ENCODE measurements at regions not wholly inside any gene's neighbourhood (a gene's known extent, or its start where the extent isn't known, plus 50 kb on each side); places are given as distances from the start of the nearest gene placed in this dataset.

DNA sequence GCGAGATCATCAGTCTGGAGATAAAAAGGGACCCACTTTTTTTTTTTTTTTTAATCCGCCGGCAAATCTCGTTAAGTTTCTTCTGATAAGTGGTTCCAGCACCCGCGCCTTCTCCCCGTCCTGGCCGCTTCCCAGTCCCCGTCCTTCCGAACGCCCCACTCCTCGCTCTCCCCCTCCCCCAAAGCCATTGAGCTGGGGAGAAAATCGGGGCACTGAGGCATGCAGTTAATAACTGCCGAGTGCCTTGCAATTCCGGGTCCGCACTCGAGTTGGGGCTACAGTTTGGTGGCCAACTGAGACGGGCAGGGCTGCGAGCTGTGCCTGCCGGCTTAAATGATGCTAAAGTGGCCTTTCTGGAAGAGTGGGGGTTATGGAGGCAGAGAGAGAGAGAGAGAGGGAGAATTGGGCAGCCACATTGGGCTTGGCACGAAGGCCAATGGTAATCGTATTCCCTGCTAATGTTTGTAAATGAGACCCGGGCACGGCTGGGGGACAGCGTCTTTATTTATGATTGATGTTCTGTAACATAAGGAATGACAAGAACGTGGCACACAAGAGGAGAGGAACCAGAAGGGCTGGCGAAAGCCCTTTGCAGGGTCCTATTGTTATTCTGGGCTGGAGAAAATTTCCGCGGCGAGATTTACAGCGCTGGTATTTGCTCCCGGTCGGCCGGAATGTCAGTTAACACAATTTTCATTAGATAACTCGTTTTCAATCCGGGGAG is 115.4 kb upstream of the MYL2 start:
- POLR2A ChIA-PET (ENCODE audit: partially characterized antibody), result interaction anchor here (1.0 to 2.4 kb wide), 2 partner anchors 11 to 17 kb away, joined by 5 to 15 read pairs; no protein-coding TSS in a partner anchor
- TF ChIP-seq HDAC2 (IDR thresholded peaks at IDR 0.05; ENCODE audit: borderline replicate concordance in 1 of 2, low read depth in 2 of 2, low read length in 2 of 2), result no peak
- peak; percentile 48; the same call in 1 of the 2 replicates for TF ChIP-seq SUZ12 (IDR thresholded peaks at IDR 0.05; ENCODE audit: low read length)
- peak; percentile 65; the same call in 1 of the 2 replicates for TF ChIP-seq TEAD4 (IDR thresholded peaks at IDR 0.05; ENCODE audit: low read depth, low read length)
- no peak for TF ChIP-seq GABPA (IDR thresholded peaks at IDR 0.05; ENCODE audit: borderline replicate concordance, insufficient read depth, low read length)
- TF ChIP-seq MAFK (IDR thresholded peaks at IDR 0.05; ENCODE audit: low read depth, low read length), result no peak
- no peak for TF ChIP-seq SAP30 (IDR thresholded peaks at IDR 0.05; ENCODE audit: insufficient read depth, insufficient replicate concordance, low read length)
- TF ChIP-seq RNF2 (IDR thresholded peaks at IDR 0.05; ENCODE audit: borderline replicate concordance, low read depth, low read length, missing control alignments, poor library complexity, severe bottlenecking), result peak; percentile 61
- no peak for TF ChIP-seq CEBPB (IDR thresholded peaks at IDR 0.05; ENCODE audit: low read depth, low read length)
- no peak for TF ChIP-seq HDAC6 (IDR thresholded peaks at IDR 0.05; ENCODE audit: low read depth, low read length)
- no peak for TF ChIP-seq TBP (IDR thresholded peaks at IDR 0.05; ENCODE audit: low read depth, low read length)
- TF ChIP-seq SIX5 (IDR thresholded peaks at IDR 0.05; ENCODE audit: low read depth, low read length), result no peak

More for the DNA sequence above, 115.4 kb upstream of the MYL2 start:
- no peak overlapping the region for H3K23ac ChIP-seq (ENCODE audit: insufficient read length)
- H3K9me3 ChIP-seq (ENCODE audit: insufficient read depth in 2 of 2, low read depth in 1 of 2, low read length in 1 of 2), result no peaks in the 10 kb centered on the region
- no peak overlapping the region for H3K4ac ChIP-seq (replicated peaks; ENCODE audit: insufficient read length, low read depth, low read length)
- peaks cover 2% of the 10 kb centered on the region; the same call in 1 of the 2 replicates for H3K79me1 ChIP-seq (ENCODE audit: low read depth, low read length)
- no peak overlapping the region for H2AFZ ChIP-seq (ENCODE audit: low read length)
- no peak overlapping the region for H2AK5ac ChIP-seq (ENCODE audit: low read depth, low read length)
- peaks cover 0 to 26% of the 10 kb centered on the region in 2 experiments; a peak in 2 of 4 replicates for H3K79me2 ChIP-seq (ENCODE audit: control insufficient read depth in 1 of 2, insufficient read depth in 2 of 2, low read length in 2 of 2)
- peak overlapping the region; percentile 56 for H4K91ac ChIP-seq (replicated peaks; ENCODE audit: insufficient read length, low read length)
- peaks cover 16% of the 10 kb centered on the region; the same call in 1 of the 2 replicates for H3K23me2 ChIP-seq (ENCODE audit: low read depth, low read length)
- no peak overlapping the region for H2BK120ac ChIP-seq (replicated peaks; ENCODE audit: low read depth, low read length)
- no peak overlapping the region for H4K8ac ChIP-seq (ENCODE audit: extremely low read depth, insufficient read depth, low read length)
- peak in 1 of 2 experiments; percentile 55 for DNase-seq (ENCODE audit: low read depth in 1 of 2, low spot score in 2 of 2)
- H3K9ac ChIP-seq (replicated peaks in 1 of 4; ENCODE audit: extremely low read depth in 1 of 4, low read depth in 3 of 4, low read length in 3 of 4), result peak overlapping the region in 3 of 4 experiments; percentile 8 to 44 (median 20); a peak in 2 of 7 replicates
- peak overlapping the region; percentile 69 to 95 (median 82) for H3K4me3 ChIP-seq (ENCODE audit: extremely low read depth in 1 of 4, insufficient read depth in 2 of 4, low read depth in 3 of 4, low read length in 4 of 4)
- H3K18ac ChIP-seq (ENCODE audit: extremely low read depth, low read length), result peak overlapping the region; percentile 51; the same call in 1 of the 2 replicates
- 0 out of 2 replicates have a peak overlapping the region, but pooled peaks have one; percentile 48 for H2BK20ac ChIP-seq (ENCODE audit: low read length)
- H3K14ac ChIP-seq (ENCODE audit: insufficient read length), result no peak overlapping the region
- FAIRE-seq, result peak; percentile 28
- CTCF ChIA-PET (ENCODE audit: partially characterized antibody), result interaction anchor here (0.7 to 3.0 kb wide), 5 partner anchors 13 to 237 kb away, joined by 3 to 10 read pairs (median 4); no protein-coding TSS in a partner anchor
- peak overlapping the region; percentile 54 for H3K56ac ChIP-seq (replicated peaks; ENCODE audit: insufficient read length, low read depth, low read length)
- H4K5ac ChIP-seq (ENCODE audit: insufficient read length, low read depth, low read length), result no peak overlapping the region
- no peak overlapping the region; the same call in 1 of the 2 replicates for H2BK5ac ChIP-seq (ENCODE audit: low read depth, low read length)
- no peaks in the 10 kb centered on the region for H3K36me3 ChIP-seq (ENCODE audit: control insufficient read depth in 2 of 4, insufficient read depth in 4 of 4, low read length in 3 of 4)
- H3K27ac ChIP-seq (ENCODE audit: low read depth, low read length), result no peak overlapping the region
- peaks cover 6 to 14% (median 9%) of the 10 kb centered on the region in 4 experiments for H3K4me1 ChIP-seq (replicated peaks in 1 of 4; ENCODE audit: control insufficient read depth in 3 of 4, insufficient read depth in 4 of 4, low read length in 3 of 4)
- peak overlapping the region; percentile 93 to 98 for H3K4me2 ChIP-seq (ENCODE audit: insufficient read depth in 1 of 2, low read depth in 2 of 2, low read length in 2 of 2)
- peaks cover 2 to 3% of the 10 kb centered on the region in 2 experiments for H4K20me1 ChIP-seq (replicated peaks in 1 of 2; ENCODE audit: control insufficient read depth in 1 of 2, insufficient read depth in 2 of 2, low read length in 2 of 2)
- 4% methylated on average over 34 of the region's 36 CpGs; no CpG with 5 or more reads in 1 of the 2 experiments for WGBS, 2 experiments (ENCODE audit: extremely low coverage in 1 of 2, insufficient coverage in 1 of 2, insufficient read length in 1 of 2, insufficient replicate concordance in 2 of 2, low coverage in 1 of 2, low lambda C conversion rate in 2 of 2, missing lambda C conversion rate in 1 of 2)
- H3K27me3 ChIP-seq (replicated peaks in 1 of 4; ENCODE audit: control insufficient read depth in 3 of 4, extremely low read depth in 1 of 4, insufficient read depth in 3 of 4, low read length in 3 of 4), result peaks cover 0 to 26% (median 16%) of the 10 kb centered on the region in 4 experiments; a peak in 5 of 7 replicates
- H2BK12ac ChIP-seq (ENCODE audit: low read depth, low read length), result peak overlapping the region; percentile 92
- H2BK15ac ChIP-seq (ENCODE audit: low read length), result no peak overlapping the region
